Stimulated activated CD4-positive, alpha-beta T cell treated with anti-CD3 and anti-CD28 coated beads, Interleukin-15, amount 100 ng/mL, for 24 hours (primary cell): ENCODE measurements at regions not wholly inside any gene's neighbourhood (a gene's known extent, or its start where the extent isn't known, plus 50 kb on each side); places are given as distances from the start of the nearest gene placed in this dataset.

Experiments
- DNase-seq: peaks from one replicate; pipeline ENCODE4 v3.0.0-alpha.2; 2020

- no peak for DNase-seq
These were observed 249.9 kb upstream of the JUN start for GRCh38 chr1:59033761-59034160.

GRCh38 chr1:59034925-59035324 lies 251.1 kb upstream of the JUN start:
- no peak for DNase-seq

GRCh38 chr1:59039551-59039950 lies 255.7 kb upstream of the JUN start:
- DNase-seq: no peak

DNA sequence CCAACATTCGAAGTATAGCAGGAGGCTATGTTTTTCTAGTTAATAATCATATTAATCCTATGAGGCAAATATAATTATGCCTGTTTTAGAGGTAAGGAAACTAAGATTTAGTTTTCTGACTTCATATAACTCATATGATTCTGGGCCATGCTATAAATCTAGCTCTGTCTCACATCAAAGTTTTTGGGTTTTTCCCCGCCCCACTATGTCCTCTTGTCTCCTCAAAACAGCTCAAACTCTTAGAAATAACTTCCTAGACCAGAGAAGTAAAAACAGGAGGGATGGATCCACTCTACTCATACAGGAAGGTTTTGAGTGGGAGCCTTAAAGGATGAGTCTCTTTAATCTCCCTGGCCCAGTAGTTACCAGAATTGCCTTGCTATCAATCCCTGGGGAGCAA lies 256.4 kb upstream of the FGGY start:
- no peak for DNase-seq

DNA sequence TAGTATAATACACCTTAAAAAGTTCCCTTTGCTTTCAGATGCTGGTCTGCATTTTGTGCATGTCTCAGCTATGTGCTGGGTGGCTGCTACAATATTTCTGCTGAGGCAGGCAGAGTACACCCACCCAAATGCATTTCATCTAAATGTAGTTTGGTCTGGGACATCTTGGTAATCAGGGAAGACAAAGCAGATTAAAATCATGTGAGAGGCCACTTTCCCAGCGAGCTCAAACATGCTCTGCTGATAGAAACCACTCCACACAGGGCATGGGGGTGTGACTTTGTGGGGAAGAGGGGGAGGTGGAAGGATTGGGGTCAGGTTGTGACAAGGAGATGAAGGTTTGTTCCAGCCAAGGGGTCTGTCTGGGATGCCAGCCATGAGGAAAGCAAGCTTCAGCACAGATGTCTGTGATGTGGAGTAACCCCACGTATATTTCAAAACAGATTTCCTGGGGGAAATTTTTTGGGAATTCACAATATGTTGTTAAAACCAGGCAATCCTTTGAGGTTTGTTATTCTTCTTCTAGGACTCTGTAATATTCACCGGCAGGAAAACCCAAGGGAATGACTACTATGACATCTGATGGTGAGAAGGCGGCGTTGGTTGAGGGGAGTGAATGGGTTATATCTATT lies 255.1 kb upstream of the FGGY start:
- DNase-seq: no peak

GRCh38 chr1:59043796-59044195 lies 253.1 kb upstream of the FGGY start:
- no peak for DNase-seq

DNA sequence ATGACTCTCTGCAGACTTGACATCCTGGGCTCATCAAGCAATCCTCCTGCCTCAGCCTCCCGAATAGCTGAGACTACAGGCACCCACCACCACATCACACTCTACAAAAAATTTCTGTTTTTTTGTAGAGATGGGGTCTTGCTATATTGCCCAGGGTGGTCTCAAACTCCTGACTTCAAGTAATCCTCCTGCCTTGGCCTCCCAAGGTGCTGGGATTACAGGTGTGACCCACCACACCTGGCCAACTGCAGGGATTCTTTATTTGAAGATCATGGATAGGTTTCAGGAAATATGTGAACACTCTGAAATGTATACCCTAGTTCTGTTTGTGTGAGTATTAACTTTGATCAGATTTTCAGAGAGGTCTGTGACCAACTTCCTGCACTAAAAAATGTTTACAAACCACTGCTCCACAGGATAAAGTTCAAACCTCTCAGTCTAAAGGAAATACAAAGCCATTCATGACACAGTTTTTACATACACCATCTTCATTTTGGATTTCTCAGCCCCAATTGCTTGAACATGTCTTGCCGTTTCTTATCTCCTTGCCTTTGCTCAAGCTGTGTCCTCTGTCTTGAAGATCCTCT lies 252.3 kb upstream of the FGGY start:
- no peak for DNase-seq

DNA sequence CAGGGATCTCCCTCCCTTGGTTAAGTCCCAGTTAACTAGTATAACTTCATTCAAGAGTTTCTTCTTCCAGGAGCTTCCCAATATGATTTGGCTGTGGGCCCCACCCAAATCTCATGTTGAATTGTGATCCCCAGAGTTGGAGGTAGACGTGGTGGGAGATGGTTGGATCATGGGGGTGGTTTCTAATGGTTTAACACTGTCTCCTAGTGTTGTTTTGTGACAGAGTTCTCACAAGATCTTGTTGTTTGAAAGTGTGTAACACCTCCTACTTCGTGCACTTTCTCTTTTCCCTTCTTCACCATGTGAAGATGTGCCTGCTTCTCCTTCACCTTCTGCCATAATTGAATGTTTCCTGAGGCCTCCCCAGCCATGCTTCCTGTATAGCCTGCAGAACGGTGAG lies 251.8 kb upstream of the FGGY start:
- no peak for DNase-seq

- DNase-seq: no peak
These were observed 251.3 kb upstream of the FGGY start for GRCh38 chr1:59045636-59046035.

DNA sequence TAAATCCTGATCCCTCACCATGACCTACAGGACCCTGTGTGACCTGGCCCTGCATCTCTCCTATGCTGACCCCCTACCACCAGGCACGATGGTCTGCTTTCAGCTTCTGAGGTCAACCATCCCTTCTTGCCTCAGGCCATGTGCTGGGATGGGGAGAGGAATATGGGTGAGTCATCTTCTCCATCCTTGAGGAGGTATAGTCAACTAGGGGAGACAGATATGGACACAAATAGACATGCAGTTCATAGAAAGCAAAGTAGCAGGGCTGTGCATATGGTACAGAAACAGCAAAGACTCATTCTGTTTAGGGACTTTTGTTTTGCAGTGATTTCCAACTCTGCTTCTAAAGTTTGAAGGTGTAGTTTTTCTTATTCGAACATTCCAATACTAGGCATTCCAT lies 250.8 kb upstream of the FGGY start:
- DNase-seq: no peak

DNA sequence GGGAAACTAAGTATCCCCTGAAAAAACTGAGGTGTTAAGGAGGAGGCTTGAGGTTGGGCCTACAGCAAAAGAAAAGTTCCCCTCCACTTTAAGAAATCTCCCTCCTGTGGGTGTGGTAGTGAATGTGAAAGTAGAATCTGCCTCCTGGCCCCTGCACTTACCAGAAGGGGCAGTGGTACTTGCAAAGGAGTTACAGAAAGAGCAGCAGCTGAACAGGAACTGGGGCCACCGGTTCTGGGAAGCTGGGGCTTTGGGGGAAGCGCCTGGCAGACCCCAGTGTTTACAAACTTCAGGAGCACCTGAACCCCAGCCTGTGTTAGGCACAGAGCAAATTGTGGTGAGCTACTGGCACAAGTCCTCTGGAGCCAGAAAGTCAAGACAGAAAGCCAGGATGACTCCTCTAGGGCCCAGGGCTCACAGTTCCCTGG lies 250.2 kb upstream of the FGGY start:
- DNase-seq: peak; percentile 37

- DNase-seq: no peak
These were observed 245.9 kb upstream of the FGGY start for GRCh38 chr1:59051007-59051406.

DNA sequence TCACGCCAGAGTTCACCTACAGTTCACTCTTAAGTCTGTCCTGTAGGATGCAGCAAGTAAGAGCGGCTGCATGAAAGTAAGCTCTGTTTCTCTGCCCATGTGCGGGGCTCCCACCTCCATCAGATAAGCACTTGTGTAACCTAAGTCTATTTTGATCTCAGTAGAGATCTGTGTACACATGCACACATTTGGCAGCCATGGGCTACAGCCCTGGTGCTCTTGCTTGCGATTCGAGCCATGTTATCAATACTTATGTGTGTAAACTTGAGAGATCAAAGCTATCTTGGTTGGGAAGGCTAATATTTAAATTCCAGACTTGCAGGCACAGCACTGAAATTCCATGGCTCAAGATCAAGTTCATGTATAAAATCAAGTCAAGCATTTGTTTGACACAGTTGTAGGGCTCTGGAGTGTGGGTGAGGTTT lies 244.7 kb upstream of the FGGY start:
- no peak for DNase-seq

- DNase-seq: no peak
These were observed 242.7 kb upstream of the FGGY start for GRCh38 chr1:59054172-59054571.

GRCh38 chr1:59055908-59056719 lies 240.8 kb upstream of the FGGY start:
- no peak for DNase-seq

GRCh38 chr1:59057211-59057694 lies 239.6 kb upstream of the FGGY start:
- no peak for DNase-seq

DNA sequence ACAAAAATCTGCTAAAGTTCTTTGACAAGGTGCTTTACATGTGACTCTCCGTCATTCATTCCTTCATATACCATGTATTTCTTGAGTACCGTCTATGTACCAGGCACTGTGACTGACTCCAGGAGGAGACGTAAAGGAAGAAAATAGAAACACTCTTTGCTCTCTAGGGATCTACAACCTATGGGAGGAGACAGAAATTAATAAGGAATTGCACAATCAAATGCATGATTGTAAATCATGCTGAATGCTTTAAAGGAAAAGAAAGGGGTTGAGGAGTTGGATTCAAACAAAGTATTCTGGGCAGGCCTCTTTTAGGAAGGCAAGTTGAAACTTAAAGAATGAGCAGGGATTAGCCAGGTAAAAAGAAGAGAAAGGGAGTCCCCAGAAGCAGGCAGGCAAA lies 239.1 kb upstream of the FGGY start:
- DNase-seq: no peak

- no peak for DNase-seq
These were observed 238.0 kb upstream of the FGGY start for GRCh38 chr1:59058665-59059439.

- DNase-seq: no peak
These were observed 235.0 kb upstream of the FGGY start for GRCh38 chr1:59061876-59062275.

DNA sequence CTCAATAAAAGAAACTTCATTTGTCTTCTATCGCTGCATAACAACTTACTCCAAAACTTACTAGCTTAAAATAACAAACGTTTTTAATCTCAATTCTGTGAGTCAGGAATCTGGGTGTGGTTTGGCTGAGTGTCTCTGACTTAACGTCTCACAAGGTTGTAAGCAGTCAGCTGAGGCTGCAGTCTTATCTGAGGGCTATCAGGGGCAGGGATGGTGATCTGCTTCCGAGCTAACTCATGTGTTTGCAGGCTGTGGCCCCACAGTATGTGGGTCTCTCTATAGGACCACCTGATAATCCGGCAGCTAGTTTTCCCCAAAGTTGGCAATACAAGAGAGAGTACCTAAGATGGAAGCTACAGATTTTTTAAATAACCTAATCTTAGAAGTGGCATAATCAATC lies 234.2 kb upstream of the FGGY start:
- no peak for DNase-seq

GRCh38 chr1:59063501-59063900 lies 233.4 kb upstream of the FGGY start:
- no peak for DNase-seq

GRCh38 chr1:59064592-59064991 lies 232.3 kb upstream of the FGGY start:
- DNase-seq: no peak

GRCh38 chr1:59066236-59066635 lies 230.7 kb upstream of the FGGY start:
- DNase-seq: no peak
